ENCODE measurements at regions not wholly inside any gene's neighbourhood (a gene's known extent, or its start where the extent isn't known, plus 50 kb on each side); places are given as distances from the start of the nearest gene placed in this dataset.
"Not testable (repeated sequence)": the region's sequence is repeated elsewhere in the genome, so short reads cannot be mapped to it uniquely, and the experiment has no call there.

DNA sequence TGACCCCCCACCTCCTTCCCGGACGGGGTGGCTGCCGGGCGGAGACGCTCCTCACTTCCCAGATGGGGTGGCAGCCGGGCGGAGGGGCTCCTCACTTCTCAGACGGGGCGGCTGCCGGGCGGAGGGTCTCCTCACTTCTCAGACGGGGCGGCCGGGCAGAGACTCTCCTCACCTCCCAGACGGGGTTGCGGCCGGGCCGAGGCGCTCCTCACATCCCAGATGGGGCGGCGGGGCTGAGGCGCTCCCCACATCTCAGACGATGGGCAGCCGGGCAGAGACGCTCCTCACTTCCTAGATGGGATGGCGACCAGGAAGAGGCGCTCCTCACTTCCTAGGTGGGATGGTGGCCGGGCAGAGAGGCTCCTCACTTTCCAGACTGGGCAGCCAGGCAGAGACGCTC is 112.1 kb upstream of the GOT2 start:
- TF ChIP-seq, protein P1, sequence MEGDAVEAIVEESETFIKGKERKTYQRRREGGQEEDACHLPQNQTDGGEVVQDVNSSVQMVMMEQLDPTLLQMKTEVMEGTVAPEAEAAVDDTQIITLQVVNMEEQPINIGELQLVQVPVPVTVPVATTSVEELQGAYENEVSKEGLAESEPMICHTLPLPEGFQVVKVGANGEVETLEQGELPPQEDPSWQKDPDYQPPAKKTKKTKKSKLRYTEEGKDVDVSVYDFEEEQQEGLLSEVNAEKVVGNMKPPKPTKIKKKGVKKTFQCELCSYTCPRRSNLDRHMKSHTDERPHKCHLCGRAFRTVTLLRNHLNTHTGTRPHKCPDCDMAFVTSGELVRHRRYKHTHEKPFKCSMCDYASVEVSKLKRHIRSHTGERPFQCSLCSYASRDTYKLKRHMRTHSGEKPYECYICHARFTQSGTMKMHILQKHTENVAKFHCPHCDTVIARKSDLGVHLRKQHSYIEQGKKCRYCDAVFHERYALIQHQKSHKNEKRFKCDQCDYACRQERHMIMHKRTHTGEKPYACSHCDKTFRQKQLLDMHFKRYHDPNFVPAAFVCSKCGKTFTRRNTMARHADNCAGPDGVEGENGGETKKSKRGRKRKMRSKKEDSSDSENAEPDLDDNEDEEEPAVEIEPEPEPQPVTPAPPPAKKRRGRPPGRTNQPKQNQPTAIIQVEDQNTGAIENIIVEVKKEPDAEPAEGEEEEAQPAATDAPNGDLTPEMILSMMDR (IDR thresholded peaks at IDR 0.05; ENCODE audit: low read length), result not testable (repeated sequence)
- TF ChIP-seq EZH2 (optimal IDR thresholded peaks at IDR 0.05; ENCODE audit: low read depth, low read length), result not testable (repeated sequence)
